Panc1 (cell line): ENCODE measurements at regions not wholly inside any gene's neighbourhood (a gene's known extent, or its start where the extent isn't known, plus 50 kb on each side); places are given as distances from the start of the nearest gene placed in this dataset.

ENCODE experiments used
- ATAC-seq: fragments of 200-7000 bp; cut with Tn5 transposase; 2 replicates; pipeline ENCODE4 v1.9.1; 2020; ENCODE audit warnings: mild to moderate bottlenecking, moderate library complexity
- BruUV-seq: library from RNA; stranded (reverse); fragments of 400-500 nt; replicated peaks from 2 replicates; lab custom pipeline; 2021; lab: Mats Ljungman, UMichigan
- CTCF ChIA-PET: fragments of 300-600 bp; sonication (Branson Sonifier 250); formaldehyde crosslinking; loops from one replicate; lab custom pipeline; 2022; ENCODE audit warnings: antibody characterized with exemption; lab: Charles Lee
- POLR2A ChIA-PET: fragments of 300-600 bp; sonication (Branson Sonifier 250); formaldehyde crosslinking; loops from one replicate; lab custom pipeline; 2022; ENCODE audit warnings: antibody characterized with exemption; lab: Charles Lee
- DNase-seq: peaks from one replicate; pipeline ENCODE4 v3.0.0-alpha.2; 2010; ENCODE audit warnings: low read depth, low spot score
- H3K27ac ChIP-seq: 2 replicates; pipeline ENCODE4 v1.5.1; 2011; ENCODE audit warnings: mild to moderate bottlenecking, low read length, inconsistent platforms
- H3K27me3 ChIP-seq: fragments of 200-500 bp; sonication (Bioruptor generic); 2 replicates; pipeline ENCODE4 v1.6.0; 2014; ENCODE audit warnings: low read length, inconsistent platforms; ENCODE audit not compliant: control insufficient read depth, insufficient read depth
- H3K36me3 ChIP-seq: fragments of 200-500 bp; sonication (Bioruptor generic); 2 replicates; pipeline ENCODE4 v1.5.1; 2014; ENCODE audit warnings: inconsistent platforms, mild to moderate bottlenecking, low read length, moderate library complexity; ENCODE audit not compliant: control insufficient read depth, insufficient read depth
- H3K4me1 ChIP-seq: 2 replicates; pipeline ENCODE4 v1.5.1; 2011; ENCODE audit warnings: inconsistent platforms, mild to moderate bottlenecking, low read length, moderate library complexity; ENCODE audit not compliant: control insufficient read depth, insufficient read depth
- H3K4me3 ChIP-seq, 2 experiments: 2 replicates each; pipeline ENCODE4 v1.5.1; 2011 to 2012; ENCODE audit warnings: low read depth in 2 of 2, low read length in 2 of 2, mild to moderate bottlenecking in 2 of 2, inconsistent platforms in 1 of 2, moderate library complexity in 1 of 2
- H3K9me3 ChIP-seq: fragments of 200-500 bp; sonication (Bioruptor generic); 2 replicates; pipeline ENCODE4 v1.5.1; 2014; ENCODE audit warnings: low read depth, mild to moderate bottlenecking, inconsistent platforms, low read length, moderate library complexity; ENCODE audit not compliant: control insufficient read depth, insufficient read depth
- POLR2AphosphoS5 ChIP-seq: IDR thresholded peaks from 2 replicates; pipeline ENCODE4 v1.6.1; 2012; ENCODE audit warnings: mild to moderate bottlenecking, low read depth, low read length, moderate library complexity
- SIN3A ChIP-seq: IDR thresholded peaks from 2 replicates; pipeline ENCODE4 v1.6.1; 2012; ENCODE audit warnings: low read depth, mild to moderate bottlenecking, low read length, moderate library complexity, borderline replicate concordance; ENCODE audit not compliant: insufficient read depth
- TCF7L2 ChIP-seq: IDR thresholded peaks from 2 replicates; pipeline ENCODE4 v1.6.1; 2011; ENCODE audit warnings: mild to moderate bottlenecking, low read depth, low read length, inconsistent platforms
- in situ Hi-C: cut with HindIII; loops from 2 replicates; pipeline ENCODE4 v1.10.0; 2016; ENCODE audit warnings: low sequenced_read_pairs, low pct_unique_long_range_greater_than_20kb
- intact Hi-C: fragments of 100-400 bp; cut with micrococcal nuclease; formaldehyde crosslinking; loops from one replicate; pipeline ENCODE4 v1.10.0; 2022; ENCODE audit not compliant: unreplicated experiment
- TF ChIP-seq, protein P1 (sequence below): fragments of 450-650 bp; IDR thresholded peaks from 2 replicates; pipeline ENCODE4 v1.5.1; 2017; ENCODE audit warnings: mild to moderate bottlenecking
- TF ChIP-seq, protein P2 (sequence below), 2 experiments: IDR thresholded peaks; 2 replicates each; pipeline ENCODE4 v1.6.1; 2011 to 2012; ENCODE audit warnings: low read depth in 2 of 2, control low read depth in 1 of 2, low read length in 1 of 2, mild to moderate bottlenecking in 1 of 2, moderate library complexity in 1 of 2; ENCODE audit not compliant: insufficient read depth in 1 of 2

DNA sequence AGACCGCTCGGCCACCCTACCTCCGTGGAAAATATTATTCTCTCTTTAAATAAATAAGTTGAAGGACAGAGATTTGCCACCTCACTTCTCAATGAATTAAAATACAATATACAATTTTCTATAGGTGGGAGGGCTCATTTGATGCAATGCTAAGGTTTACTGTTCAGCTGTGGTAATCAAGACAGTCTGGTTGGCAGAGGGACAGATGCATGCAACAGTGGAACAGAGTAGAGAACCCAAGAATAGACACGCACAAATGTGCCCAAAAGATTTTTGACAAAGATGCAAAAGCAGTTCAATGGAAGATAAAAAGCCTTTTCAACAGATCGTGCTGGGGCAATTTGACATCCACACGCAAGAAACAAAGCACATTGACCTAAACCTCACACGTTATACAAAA lies 145.2 kb downstream of the CEBPB start:
- TF ChIP-seq SIN3A, result no peak
- TF ChIP-seq POLR2AphosphoS5, result no peak
- TF ChIP-seq, protein P1, sequence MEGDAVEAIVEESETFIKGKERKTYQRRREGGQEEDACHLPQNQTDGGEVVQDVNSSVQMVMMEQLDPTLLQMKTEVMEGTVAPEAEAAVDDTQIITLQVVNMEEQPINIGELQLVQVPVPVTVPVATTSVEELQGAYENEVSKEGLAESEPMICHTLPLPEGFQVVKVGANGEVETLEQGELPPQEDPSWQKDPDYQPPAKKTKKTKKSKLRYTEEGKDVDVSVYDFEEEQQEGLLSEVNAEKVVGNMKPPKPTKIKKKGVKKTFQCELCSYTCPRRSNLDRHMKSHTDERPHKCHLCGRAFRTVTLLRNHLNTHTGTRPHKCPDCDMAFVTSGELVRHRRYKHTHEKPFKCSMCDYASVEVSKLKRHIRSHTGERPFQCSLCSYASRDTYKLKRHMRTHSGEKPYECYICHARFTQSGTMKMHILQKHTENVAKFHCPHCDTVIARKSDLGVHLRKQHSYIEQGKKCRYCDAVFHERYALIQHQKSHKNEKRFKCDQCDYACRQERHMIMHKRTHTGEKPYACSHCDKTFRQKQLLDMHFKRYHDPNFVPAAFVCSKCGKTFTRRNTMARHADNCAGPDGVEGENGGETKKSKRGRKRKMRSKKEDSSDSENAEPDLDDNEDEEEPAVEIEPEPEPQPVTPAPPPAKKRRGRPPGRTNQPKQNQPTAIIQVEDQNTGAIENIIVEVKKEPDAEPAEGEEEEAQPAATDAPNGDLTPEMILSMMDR, result no peak
- no peak for TF ChIP-seq TCF7L2
- in situ Hi-C loops, result no loop called here
- DNase-seq, result no peak
- no TSS peak for BruUV-seq
- H3K27me3 ChIP-seq, result no peaks in the 10 kb centered on the region
- H3K9me3 ChIP-seq, result no peaks in the 10 kb centered on the region
- no peak overlapping the region for H3K27ac ChIP-seq
- H3K4me3 ChIP-seq, result no peak overlapping the region
- CTCF ChIA-PET, result no interaction called here
- POLR2A ChIA-PET, result no interaction called here
- ATAC-seq, result no peak
- no peaks in the 10 kb centered on the region for H3K36me3 ChIP-seq
- H3K4me1 ChIP-seq, result peaks cover 2% of the 10 kb centered on the region; the same call in 1 of the 2 replicates
- intact Hi-C loops, result no loop called here

DNA sequence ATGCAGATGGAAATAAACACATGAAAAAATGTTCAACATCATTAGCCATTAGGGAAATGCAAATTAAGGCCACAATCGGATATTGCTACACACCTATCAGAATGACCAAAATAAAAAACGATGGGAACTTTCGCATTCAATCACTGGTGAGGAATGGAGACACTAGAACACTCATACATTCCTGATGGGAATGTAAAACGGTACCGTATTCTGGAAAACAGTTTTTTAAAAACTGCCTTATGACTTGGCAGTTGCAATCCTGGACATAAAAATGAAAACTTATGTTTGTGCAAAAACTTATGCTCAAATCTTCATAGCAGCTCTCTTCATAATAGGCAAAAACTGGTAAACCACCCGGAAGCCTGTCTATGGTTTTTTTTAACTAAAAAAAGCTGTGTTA lies 146.0 kb downstream of the CEBPB start:
- no peaks in the 10 kb centered on the region for H3K27me3 ChIP-seq
- ChIA-PET POLR2A (no interaction called here), CTCF (no interaction called here)
- intact Hi-C loops (no loop called here), in situ Hi-C loops (no loop called here)
- no peak for DNase-seq
- H3K4me1 ChIP-seq, result peaks cover 2% of the 10 kb centered on the region; the same call in 1 of the 2 replicates
- H3K9me3 ChIP-seq, result no peaks in the 10 kb centered on the region
- BruUV-seq, result no TSS peak
- H3K27ac ChIP-seq, result no peak overlapping the region
- H3K4me3 ChIP-seq, result no peak overlapping the region
- no peak for ATAC-seq
- no peaks in the 10 kb centered on the region for H3K36me3 ChIP-seq
- no peak for TF ChIP-seq POLR2AphosphoS5
- TF ChIP-seq SIN3A, result no peak
- TF ChIP-seq, protein P2, sequence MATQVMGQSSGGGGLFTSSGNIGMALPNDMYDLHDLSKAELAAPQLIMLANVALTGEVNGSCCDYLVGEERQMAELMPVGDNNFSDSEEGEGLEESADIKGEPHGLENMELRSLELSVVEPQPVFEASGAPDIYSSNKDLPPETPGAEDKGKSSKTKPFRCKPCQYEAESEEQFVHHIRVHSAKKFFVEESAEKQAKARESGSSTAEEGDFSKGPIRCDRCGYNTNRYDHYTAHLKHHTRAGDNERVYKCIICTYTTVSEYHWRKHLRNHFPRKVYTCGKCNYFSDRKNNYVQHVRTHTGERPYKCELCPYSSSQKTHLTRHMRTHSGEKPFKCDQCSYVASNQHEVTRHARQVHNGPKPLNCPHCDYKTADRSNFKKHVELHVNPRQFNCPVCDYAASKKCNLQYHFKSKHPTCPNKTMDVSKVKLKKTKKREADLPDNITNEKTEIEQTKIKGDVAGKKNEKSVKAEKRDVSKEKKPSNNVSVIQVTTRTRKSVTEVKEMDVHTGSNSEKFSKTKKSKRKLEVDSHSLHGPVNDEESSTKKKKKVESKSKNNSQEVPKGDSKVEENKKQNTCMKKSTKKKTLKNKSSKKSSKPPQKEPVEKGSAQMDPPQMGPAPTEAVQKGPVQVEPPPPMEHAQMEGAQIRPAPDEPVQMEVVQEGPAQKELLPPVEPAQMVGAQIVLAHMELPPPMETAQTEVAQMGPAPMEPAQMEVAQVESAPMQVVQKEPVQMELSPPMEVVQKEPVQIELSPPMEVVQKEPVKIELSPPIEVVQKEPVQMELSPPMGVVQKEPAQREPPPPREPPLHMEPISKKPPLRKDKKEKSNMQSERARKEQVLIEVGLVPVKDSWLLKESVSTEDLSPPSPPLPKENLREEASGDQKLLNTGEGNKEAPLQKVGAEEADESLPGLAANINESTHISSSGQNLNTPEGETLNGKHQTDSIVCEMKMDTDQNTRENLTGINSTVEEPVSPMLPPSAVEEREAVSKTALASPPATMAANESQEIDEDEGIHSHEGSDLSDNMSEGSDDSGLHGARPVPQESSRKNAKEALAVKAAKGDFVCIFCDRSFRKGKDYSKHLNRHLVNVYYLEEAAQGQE (IDR thresholded peaks at IDR 0.05; ENCODE audit: insufficient read depth in 1 of 2, low read depth in 2 of 2, low read length in 1 of 2), result no peak
- no peak for TF ChIP-seq TCF7L2
- TF ChIP-seq, protein P1, result no peak
